Renal cortical epithelial cell (primary cell): ENCODE measurements at regions not wholly inside any gene's neighbourhood (a gene's known extent, or its start where the extent isn't known, plus 50 kb on each side); places are given as distances from the start of the nearest gene placed in this dataset.

Source experiments
- DNase-seq: peaks from one replicate; pipeline ENCODE4 v3.0.0-alpha.2; 2011; ENCODE audit warnings: low read depth

- DNase-seq, result no peak
Measured at GRCh38 chr14:100659345-100660001, 67.2 kb upstream of the DLK1 start.

DNA sequence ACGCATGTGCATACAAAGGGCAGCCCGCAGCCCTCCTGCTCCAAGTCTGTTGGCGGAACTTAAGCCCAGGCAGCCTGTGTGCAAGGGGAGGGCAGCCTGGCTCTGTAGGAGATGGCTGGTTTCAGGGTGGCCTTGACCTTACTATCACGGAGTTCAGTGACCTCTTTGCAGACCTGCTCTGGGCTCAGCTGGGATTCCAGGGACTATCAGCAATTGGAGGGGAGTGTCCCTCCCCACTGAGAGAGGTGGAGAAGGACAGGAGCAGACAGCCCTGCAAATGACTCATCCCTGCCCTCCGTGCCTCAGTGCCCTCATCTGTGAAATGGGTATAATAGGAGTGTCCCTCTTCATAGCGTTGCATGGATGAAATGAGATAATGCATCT lies 66.2 kb upstream of the DLK1 start:
- no peak for DNase-seq

GRCh38 chr14:100660882-100661635 lies 65.6 kb upstream of the DLK1 start:
- peak; percentile 7 for DNase-seq

- peak; percentile 33 for DNase-seq
Measured at GRCh38 chr14:100662879-100663760, 63.6 kb upstream of the DLK1 start.

DNA sequence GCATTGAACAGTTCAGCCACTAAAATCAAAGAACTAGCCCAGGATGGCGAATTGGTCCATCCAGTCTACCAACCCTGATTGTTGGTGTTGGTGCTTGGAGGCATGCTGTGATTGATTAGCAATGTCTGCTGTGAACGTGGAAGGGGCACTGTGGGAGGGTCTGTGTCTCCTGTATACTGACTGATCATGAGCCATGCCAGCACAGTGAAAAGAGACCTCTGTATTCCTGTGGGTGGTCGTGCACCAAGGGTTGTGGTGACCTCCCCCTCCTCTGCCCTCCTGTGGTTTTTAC lies 63.0 kb upstream of the DLK1 start:
- no peak for DNase-seq

GRCh38 chr14:100664231-100664630 lies 62.5 kb upstream of the DLK1 start:
- no peak for DNase-seq

DNA sequence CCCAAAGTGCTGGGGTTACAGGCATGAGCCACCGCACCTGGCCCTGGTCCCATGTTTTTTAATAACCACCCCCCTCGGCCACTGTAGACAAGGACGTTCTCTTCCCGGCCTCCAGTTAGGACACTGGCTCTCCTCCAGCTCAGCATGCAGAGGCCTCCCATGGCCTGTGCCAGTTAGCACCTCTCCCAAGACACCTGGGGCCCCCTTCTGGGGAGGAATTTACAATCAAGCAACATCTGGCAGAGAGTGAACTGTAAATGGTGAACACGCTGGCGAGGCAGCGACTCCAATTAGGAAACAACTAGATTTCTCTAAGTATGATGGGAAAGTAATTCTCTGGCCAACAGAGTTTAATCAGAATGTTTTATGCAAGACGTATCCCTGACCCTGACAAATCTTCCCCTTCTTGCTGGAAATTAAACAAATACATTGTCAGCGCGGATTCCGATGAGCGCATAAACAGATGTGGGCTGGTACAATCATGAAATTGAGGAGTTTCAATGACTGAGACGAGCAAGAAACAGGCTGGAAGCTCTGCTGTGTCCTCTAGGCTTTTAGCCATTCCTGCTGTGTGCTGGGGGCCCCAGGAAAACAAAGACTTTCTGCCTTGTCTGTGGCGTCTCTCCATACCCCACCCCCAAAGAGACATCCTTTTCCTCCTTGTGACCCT lies 61.7 kb upstream of the DLK1 start:
- DNase-seq, result no peak

GRCh38 chr14:100665511-100666032 lies 61.1 kb upstream of the DLK1 start:
- DNase-seq, result peak; percentile 29

DNA sequence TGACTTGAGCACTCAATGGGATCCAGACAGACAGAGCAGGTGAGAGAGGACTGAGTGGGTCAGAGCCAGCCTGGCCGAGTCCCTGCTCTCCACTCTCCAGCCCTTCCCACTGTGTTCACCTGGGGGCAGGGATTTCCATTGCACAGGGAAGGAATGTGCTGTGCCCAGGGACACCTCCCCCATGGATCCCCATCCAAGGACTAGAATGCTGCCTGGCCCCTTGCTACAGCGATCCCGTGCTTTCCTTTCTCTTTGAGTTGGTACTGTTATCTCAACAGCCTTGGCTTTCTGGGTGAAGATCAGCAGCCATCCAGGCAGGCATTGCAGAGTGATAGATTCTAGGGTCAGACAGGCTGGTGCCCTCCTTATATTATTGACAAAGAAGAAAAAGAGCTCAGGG lies 60.3 kb upstream of the DLK1 start:
- DNase-seq, result no peak

DNA sequence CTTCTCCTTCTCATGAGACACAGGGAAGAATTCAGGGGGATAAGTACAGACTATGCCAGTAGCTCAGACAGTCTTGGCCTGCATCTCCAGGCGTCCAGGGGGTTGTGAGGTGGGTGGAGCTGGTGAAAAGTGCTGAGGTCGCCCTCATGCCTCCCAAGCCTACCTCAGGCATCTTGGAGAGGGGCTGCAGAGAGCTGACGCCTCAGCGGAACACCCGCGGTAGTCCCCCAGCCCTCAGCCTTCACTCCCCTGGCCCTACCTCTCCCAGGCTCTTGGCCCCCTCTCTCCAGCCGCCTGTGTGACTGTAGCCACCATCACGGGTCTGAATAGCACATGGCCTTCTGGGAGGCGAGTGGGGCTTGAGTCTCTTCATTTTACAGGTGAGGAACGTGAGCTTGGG lies 59.8 kb upstream of the DLK1 start:
- DNase-seq, result no peak

DNA sequence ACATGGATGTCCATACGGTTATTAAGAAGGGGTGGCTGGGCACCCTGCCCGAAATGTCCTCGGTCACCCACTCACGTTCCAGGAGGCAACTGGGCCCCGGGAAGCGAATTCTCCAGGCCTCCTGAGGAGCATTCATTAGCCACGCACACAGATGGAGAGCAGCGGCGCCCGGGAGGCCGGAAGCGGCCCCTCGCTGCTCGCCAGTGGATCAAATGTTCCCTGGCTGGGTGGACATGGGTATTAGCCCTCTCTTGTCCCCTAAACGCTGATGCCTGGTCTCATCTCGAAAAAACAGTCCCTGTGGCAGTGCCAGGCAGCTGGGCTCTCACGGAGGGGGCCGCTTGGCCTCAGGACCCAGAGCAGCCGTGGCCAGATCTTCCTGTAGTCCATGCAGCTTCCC lies 59.0 kb upstream of the DLK1 start:
- no peak for DNase-seq

GRCh38 chr14:100668352-100668751 lies 58.3 kb upstream of the DLK1 start:
- DNase-seq, result no peak

DNA sequence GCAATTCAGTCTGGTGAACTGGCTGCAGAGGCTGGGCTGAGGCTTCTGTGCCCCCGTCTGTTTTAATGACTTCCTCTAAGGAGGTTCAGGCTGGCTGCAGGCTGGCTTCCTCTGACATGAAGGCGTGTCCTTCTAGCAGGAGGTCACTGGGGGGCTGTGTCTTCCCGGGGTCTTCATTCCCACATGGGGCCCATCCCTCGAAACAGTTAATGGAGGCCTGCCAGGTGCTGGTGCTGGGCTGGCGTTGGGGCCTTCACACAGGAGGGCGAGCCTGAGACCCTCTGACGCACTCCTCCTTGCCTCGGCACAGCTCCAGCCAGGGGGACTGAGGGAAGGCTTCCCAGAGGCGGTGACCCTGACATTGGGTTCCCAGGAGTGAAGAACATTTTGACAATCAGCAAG lies 57.7 kb upstream of the DLK1 start:
- DNase-seq, result no peak

GRCh38 chr14:100669468-100669867 lies 57.2 kb upstream of the DLK1 start:
- no peak for DNase-seq

GRCh38 chr14:100670017-100670752 lies 56.5 kb upstream of the DLK1 start:
- DNase-seq, result no peak

DNA sequence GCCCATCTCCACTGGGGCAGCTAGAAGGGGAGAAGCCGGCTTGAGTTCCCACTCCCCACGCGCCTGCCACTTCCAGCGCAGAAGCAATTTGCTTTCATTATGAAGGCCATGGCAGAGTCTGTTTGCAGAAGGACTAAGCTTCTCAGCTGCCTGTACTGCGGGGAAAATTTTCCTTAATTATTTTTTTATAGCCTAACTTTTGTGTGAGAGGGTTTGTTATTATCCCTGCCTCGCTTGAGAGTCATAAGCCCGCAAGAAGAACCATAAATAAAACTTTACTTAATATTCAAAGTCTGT lies 56.0 kb upstream of the DLK1 start:
- no peak for DNase-seq

DNA sequence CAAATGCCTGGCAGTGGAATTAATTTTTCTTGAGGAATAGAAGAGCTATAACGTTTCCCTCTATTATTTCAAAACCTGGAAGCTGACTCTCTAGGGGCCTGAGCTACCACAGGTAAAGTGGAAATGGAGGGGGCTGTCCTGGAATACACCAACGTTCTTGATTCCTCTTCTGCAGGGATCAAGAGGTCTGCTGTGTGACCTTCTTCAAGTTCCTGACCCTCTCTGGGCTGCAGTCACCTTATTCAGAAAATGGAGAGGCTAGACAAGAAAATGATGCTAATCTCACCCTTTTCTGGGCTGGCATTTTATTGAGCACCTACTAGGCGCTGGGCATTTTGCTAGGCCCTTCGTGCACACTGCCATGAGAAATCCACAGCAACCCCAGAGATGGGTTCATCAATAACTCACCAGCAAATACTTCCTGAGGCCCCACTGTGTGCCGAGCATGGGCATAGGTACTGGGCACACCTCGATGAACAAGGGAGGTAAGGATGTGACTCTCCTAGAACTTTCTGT lies 55.2 kb upstream of the DLK1 start:
- DNase-seq, result no peak

- DNase-seq, result no peak
Measured at GRCh38 chr14:100671906-100672305, 54.8 kb upstream of the DLK1 start.

DNA sequence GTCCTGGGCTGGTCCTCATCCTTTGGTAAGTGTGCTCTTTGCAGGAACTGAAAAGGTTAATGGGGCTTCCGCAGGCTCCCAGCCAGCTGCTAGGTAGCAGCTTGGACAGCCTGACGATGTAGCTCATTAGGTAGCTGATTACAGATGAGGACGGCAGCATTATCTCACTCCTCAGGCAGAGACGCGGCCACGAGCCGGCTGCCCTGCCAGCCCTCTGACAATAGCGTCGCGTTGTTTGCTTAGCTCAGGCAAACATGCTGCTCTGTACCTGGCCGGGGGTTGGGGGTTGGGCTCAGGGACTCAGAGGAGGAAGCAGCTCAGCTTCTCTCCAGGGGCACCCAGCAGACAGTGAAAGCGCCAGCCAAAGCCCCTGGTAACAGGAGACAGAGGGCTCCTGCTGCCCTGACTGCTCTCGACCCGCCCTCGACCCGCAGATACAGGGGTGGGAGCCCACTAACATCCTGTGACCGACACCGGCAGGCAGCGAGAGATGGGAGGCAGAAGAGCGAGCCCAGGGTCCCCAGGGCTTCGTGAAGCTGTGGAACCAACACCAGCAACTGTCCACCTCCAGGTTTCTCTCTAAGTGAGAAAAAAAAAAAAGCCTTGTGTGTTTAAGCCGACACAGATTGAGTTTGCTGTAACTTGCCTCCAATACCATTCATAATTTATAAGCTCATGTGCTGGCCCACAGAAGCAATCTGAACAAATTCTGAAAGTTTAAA lies 53.4 kb upstream of the DLK1 start:
- DNase-seq, result no peak

- DNase-seq, result no peak
Measured at GRCh38 chr14:100673807-100674154, 52.9 kb upstream of the DLK1 start.

GRCh38 chr14:100674428-100674827 lies 52.3 kb upstream of the DLK1 start:
- no peak for DNase-seq
